ENCODE measurements at regions not wholly inside any gene's neighbourhood (a gene's known extent, or its start where the extent isn't known, plus 50 kb on each side); places are given as distances from the start of the nearest gene placed in this dataset.

DNA sequence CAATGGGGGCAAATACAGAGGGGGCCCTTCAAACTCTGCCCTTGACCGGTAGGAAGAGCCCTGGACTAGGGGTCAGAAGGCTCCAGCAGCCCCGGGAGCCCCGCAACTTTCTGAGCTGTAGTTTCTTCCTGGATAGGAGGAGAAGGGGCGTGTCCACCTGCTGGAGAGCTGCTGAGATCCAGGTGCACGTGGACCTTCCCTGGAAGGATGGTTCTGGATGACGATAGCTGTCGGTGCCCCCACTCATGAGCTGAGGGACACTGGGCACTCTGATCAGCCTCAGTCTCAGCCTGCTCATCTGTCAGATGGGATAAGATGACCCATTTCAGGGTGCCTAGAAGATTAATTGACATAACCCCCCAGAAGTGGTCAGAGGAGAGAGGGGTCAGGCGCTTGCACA lies 125.2 kb upstream of the HDAC4 start:
- TF ChIP-seq, protein P1, sequence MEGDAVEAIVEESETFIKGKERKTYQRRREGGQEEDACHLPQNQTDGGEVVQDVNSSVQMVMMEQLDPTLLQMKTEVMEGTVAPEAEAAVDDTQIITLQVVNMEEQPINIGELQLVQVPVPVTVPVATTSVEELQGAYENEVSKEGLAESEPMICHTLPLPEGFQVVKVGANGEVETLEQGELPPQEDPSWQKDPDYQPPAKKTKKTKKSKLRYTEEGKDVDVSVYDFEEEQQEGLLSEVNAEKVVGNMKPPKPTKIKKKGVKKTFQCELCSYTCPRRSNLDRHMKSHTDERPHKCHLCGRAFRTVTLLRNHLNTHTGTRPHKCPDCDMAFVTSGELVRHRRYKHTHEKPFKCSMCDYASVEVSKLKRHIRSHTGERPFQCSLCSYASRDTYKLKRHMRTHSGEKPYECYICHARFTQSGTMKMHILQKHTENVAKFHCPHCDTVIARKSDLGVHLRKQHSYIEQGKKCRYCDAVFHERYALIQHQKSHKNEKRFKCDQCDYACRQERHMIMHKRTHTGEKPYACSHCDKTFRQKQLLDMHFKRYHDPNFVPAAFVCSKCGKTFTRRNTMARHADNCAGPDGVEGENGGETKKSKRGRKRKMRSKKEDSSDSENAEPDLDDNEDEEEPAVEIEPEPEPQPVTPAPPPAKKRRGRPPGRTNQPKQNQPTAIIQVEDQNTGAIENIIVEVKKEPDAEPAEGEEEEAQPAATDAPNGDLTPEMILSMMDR (IDR thresholded peaks at IDR 0.05; ENCODE audit: insufficient read depth, low read depth, low read length, missing control alignments): no peak
- H3K4me3 ChIP-seq (ENCODE audit: low read length): no peak overlapping the region
- DNase-seq (ENCODE audit: low read depth): no peak

DNA sequence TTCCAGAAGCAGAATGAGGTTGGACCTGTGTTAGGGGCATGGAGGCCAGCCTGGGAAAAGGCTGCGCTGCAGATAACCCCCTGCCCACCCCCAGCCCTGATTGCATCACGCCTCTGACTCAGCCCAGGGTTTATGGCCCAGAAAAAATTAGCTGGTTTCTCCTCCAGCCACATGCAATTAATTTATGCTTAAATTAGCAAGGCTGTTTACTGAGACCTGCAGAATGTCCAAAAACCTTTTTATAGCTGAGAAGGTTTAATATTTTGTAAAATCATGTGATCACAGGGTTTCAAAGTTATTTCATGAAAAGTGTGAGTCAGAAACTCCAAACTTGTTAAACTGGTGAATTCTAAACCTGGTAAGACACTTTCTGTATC lies 123.1 kb upstream of the HDAC4 start:
- no peak for DNase-seq (ENCODE audit: low read depth)
- TF ChIP-seq, protein P1 (IDR thresholded peaks at IDR 0.05; ENCODE audit: insufficient read depth, low read depth, low read length, missing control alignments): no peak
- H3K4me3 ChIP-seq (ENCODE audit: low read length): no peak overlapping the region

DNA sequence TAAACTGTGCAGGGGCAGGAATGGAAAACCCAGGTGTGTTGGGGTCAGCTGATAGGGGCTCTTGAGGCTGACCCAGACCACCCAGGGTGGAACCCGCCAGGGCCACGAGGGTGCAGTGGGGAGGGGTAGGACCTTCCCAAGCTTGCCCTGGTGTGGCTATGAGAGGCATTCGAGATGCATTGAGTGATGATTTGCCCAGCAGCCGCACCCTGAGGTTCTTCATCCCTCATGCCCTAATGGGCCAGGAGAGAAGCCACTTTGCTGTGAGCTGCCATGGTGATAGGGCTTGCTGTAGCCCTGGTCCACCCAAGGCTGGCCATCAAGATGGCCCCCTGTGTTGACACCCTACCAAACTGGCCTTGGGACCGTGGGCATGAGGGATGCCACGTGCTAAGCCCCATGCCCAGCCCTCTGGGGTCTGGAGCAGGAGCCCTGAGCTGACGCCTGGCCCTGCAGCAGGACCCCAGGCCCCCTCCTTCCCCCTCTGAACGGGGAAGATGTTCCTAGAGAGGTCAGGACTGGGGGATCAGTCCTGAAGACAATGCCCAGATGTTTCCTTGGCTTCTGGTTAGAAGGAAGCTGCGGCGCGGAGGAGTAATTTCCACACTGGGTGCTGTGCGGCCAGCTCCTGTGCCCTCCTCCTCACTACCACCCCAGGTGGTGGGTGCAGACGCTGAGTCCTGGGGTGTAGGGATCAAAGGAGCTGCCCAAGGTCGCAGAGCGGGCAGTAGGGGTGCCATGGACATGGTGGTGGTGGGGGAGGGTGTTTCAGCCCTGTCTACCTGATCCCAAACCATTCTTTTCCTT lies 122.5 kb upstream of the HDAC4 start:
- TF ChIP-seq, protein P1 (IDR thresholded peaks at IDR 0.05; ENCODE audit: insufficient read depth, low read depth, low read length, missing control alignments): no peak
- DNase-seq (ENCODE audit: low read depth): no peak
- H3K4me3 ChIP-seq (ENCODE audit: low read length): no peak overlapping the region

DNA sequence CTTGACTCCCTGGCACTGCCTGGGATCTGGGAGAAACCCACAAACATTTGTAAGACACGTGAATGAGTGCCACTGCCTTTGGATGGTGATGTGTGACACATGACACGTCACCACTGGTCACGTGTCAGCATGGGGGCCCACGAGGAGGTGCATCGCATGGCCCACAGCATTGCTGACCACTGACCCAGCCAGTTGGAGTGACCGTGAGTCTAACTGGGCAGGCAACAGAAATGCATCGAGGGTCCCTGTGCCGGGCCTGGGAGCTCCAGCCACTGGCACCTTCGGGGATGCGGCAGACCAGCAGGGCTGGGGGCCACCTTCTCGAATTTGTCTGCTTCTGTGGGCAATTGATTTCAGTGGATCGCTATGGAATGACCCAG lies 121.9 kb upstream of the HDAC4 start:
- TF ChIP-seq, protein P1 (IDR thresholded peaks at IDR 0.05; ENCODE audit: insufficient read depth, low read depth, low read length, missing control alignments): no peak
- no peak overlapping the region for H3K4me3 ChIP-seq (ENCODE audit: low read length)
- DNase-seq (ENCODE audit: low read depth): no peak

DNA sequence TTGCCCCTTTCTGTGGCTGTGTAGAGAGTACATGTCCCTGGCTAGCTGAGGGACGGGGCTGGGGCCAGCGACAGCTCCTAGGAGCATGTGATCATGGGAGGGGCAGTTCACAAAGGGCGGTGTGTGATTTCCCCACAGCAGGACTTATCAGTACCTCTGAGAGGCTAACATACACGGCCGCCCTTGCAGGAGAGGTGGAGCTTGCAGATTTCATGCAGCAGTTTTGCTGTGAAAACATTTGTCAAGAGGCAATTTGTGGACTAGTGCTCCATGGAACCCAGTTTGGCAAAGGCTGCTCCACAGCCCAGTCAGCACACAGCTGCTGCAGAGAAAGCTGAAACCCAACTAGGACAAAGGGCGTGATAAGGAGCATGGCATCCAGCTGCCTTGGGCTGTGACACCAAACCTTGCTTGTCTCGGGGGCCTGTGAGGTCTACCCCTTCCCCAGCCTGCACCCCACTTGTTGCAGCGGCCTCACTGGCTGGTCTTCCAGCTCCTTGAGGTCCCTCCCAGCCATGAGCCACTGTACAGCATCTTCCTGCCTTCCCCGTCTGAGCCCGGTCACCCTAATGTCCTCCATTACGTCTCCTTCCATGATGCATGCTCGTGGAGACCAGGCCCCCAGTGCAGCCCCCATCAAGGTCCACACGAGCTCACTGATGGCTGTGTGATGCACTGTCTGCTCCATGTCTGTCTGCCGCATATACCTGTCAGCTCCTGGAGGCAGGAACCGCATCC lies 121.4 kb upstream of the HDAC4 start:
- DNase-seq (ENCODE audit: low read depth): no peak
- no peak overlapping the region for H3K4me3 ChIP-seq (ENCODE audit: low read length)
- TF ChIP-seq, protein P1 (IDR thresholded peaks at IDR 0.05; ENCODE audit: insufficient read depth, low read depth, low read length, missing control alignments): no peak

DNA sequence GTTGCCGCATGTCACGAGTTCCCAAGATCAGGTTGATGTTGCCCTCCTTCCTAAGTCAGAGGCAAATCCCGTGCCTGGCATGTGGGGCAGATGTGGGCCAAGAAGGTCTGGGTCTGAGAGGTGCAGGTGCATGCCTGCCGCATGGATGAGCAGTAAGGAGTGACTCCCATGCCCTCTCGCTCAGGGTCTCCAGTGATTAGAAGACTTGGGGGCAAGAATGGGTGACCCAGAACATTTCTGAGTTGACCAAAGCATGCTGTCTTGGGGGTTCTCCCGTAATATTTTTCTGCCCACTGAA lies 120.6 kb upstream of the HDAC4 start:
- DNase-seq (ENCODE audit: low read depth): no peak
- TF ChIP-seq, protein P1 (IDR thresholded peaks at IDR 0.05; ENCODE audit: insufficient read depth, low read depth, low read length, missing control alignments): no peak
- H3K4me3 ChIP-seq (ENCODE audit: low read length): no peak overlapping the region
